Thyroid gland (tissue), 4 donors: ENCODE measurements at regions not wholly inside any gene's neighbourhood (a gene's known extent, or its start where the extent isn't known, plus 50 kb on each side); places are given as distances from the start of the nearest gene placed in this dataset.

ENCODE experiments used
- CTCF ChIP-seq, 6 experiments: fragments of 200-600 bp in 3 of 6; fragments of 450-650 bp in 3 of 6; sonication (generic) in 3 of 6; IDR thresholded peaks; one replicate each; pipeline ENCODE4 v1.5.1; 2016 to 2019; ENCODE audit warnings: antibody characterized with exemption in 6 of 6, mild to moderate bottlenecking in 2 of 6, inconsistent platforms in 1 of 6, moderate library complexity in 1 of 6
- POLR2A ChIP-seq, 2 donors: fragments of 450-650 bp; IDR thresholded peaks; one replicate each; pipeline ENCODE4 v1.6.1; 2017; ENCODE audit warnings: antibody characterized with exemption in 2 of 2, mild to moderate bottlenecking in 2 of 2, moderate library complexity in 1 of 2

- TF ChIP-seq CTCF (IDR thresholded peaks at IDR 0.05), result no peak
- no peak for TF ChIP-seq POLR2A (IDR thresholded peaks at IDR 0.05)
These were observed 618.6 kb upstream of the CPEB2 start for GRCh38 chr4:14383652-14384051.
